ENCODE measurements at regions not wholly inside any gene's neighbourhood (a gene's known extent, or its start where the extent isn't known, plus 50 kb on each side); places are given as distances from the start of the nearest gene placed in this dataset.

DNA sequence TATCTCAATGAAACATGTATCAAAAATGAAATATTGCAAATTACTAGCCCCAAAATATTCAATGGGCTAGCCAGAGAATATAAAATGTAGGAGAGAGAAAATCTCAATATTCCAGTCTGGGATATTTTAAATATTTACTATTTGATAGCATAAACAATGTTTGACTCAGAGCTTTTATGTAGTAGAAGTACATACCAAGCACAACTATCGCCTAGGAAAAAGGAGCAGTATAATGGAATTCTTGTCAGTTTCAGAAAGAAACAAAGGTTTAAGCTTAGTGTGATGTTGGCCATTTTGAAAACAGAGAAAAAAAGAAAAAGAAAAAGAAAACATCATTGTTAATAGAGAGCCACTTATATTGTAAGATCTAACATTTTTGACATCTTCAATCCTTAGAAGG is 1961.9 kb upstream of the CELF4 start:
- intact Hi-C loops (cut with DNase I): no loop called here
- H3K9me3 ChIP-seq: no peaks in the 10 kb centered on the region
- H3K27me3 ChIP-seq: no peaks in the 10 kb centered on the region
- H3K4me1 ChIP-seq (ENCODE audit: insufficient read depth): no peaks in the 10 kb centered on the region
- no peak for DNase-seq
- H3K4me3 ChIP-seq: no peak overlapping the region
- H3K27ac ChIP-seq: no peak overlapping the region
- TF ChIP-seq POLR2A (IDR thresholded peaks at IDR 0.05): no peak
- TF ChIP-seq CTCF (IDR thresholded peaks at IDR 0.05): no peak
- TF ChIP-seq EP300 (IDR thresholded peaks at IDR 0.05): no peak
- WGBS, 3 donors: 23 to 52% (median 25%) methylated on average over 1 of the region's 1 CpG
- H3K36me3 ChIP-seq: no peaks in the 10 kb centered on the region

DNA sequence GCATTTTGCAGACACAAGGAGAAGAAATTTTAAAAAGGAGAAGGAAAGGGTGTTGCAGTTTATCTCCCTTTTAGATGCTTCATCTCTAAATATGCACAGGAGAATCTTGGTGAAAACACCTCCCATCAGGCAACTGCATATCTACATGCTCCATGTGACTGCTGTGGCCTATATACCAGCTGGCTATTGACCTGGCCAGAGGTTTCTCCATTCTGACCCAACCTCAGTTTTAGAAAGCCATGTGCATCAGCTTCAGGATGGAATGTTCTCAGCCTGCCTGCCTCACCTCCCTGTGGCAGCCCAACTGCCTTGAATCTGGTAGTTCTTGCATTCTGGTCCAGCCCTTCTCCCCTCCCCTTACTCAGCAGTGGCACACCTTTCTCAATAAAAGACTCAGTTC is 1958.8 kb upstream of the CELF4 start:
- H3K27me3 ChIP-seq: no peaks in the 10 kb centered on the region
- H3K36me3 ChIP-seq: no peaks in the 10 kb centered on the region
- H3K4me3 ChIP-seq: no peak overlapping the region
- intact Hi-C loops (cut with DNase I): no loop called here
- no peaks in the 10 kb centered on the region for H3K4me1 ChIP-seq (ENCODE audit: insufficient read depth)
- H3K27ac ChIP-seq: no peak overlapping the region
- TF ChIP-seq CTCF (IDR thresholded peaks at IDR 0.05) (no peak), EP300 (IDR thresholded peaks at IDR 0.05) (no peak), POLR2A (IDR thresholded peaks at IDR 0.05) (no peak)
- DNase-seq: no peak
- H3K9me3 ChIP-seq: no peaks in the 10 kb centered on the region

DNA sequence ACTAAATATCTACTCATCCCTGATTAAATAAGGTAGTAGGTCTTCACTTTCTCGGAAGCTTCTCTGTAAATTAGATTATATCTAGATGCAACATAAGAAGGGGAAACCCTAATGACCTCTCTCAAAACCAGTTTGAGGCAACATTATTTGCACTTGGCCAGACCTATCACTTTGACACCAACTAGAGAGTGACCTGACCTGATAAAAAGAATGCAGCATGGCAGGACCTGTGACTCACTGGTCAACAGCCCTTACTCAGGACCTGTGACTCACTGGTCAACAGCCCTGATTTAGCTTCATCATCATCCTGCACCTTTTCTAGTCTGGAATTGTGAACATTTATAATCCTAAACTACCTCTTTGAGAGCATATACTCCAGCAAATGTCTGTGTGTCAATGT is 1957.7 kb upstream of the CELF4 start:
- Histone ChIP-seq H3K36me3 (no peaks in the 10 kb centered on the region), H3K4me3 (no peak overlapping the region), H3K27me3 (no peaks in the 10 kb centered on the region), H3K9me3 (no peaks in the 10 kb centered on the region), H3K4me1 (ENCODE audit: insufficient read depth) (no peaks in the 10 kb centered on the region), H3K27ac (no peak overlapping the region)
- intact Hi-C loops (cut with DNase I): no loop called here
- no peak for TF ChIP-seq POLR2A (IDR thresholded peaks at IDR 0.05)
- no peak for TF ChIP-seq EP300 (IDR thresholded peaks at IDR 0.05)
- TF ChIP-seq CTCF (IDR thresholded peaks at IDR 0.05): no peak
- 93 to 98% (median 96%) methylated on average over 1 of the region's 1 CpG for WGBS, 3 donors
- no peak for DNase-seq

GRCh38 chr18:39521164-39521563 is 1955.6 kb upstream of the CELF4 start:
- H3K9me3 ChIP-seq: no peaks in the 10 kb centered on the region
- TF ChIP-seq CTCF (IDR thresholded peaks at IDR 0.05): no peak
- no peak for TF ChIP-seq EP300 (IDR thresholded peaks at IDR 0.05)
- no peak for TF ChIP-seq POLR2A (IDR thresholded peaks at IDR 0.05)
- H3K4me1 ChIP-seq (ENCODE audit: insufficient read depth): no peaks in the 10 kb centered on the region
- H3K36me3 ChIP-seq: no peaks in the 10 kb centered on the region
- no peak overlapping the region for H3K27ac ChIP-seq
- intact Hi-C loops (cut with DNase I): no loop called here
- H3K4me3 ChIP-seq: no peak overlapping the region
- H3K27me3 ChIP-seq: no peaks in the 10 kb centered on the region
- no peak for DNase-seq

- H3K36me3 ChIP-seq: no peaks in the 10 kb centered on the region
- H3K27ac ChIP-seq: no peak overlapping the region
- intact Hi-C loops (cut with DNase I): no loop called here
- no peaks in the 10 kb centered on the region for H3K27me3 ChIP-seq
- H3K4me1 ChIP-seq (ENCODE audit: insufficient read depth): no peaks in the 10 kb centered on the region
- TF ChIP-seq POLR2A (IDR thresholded peaks at IDR 0.05) (no peak), CTCF (IDR thresholded peaks at IDR 0.05) (no peak), EP300 (IDR thresholded peaks at IDR 0.05) (no peak)
- H3K4me3 ChIP-seq: no peak overlapping the region
- no peak for DNase-seq
- H3K9me3 ChIP-seq: no peaks in the 10 kb centered on the region
- 84 to 86% (median 85%) methylated on average over 2 of the region's 2 CpGs for WGBS, 3 donors
Observed at GRCh38 chr18:39519741-39520140, 1954.1 kb upstream of the CELF4 start.

Measured in ovary (tissue), 7 donors.